ENCODE measurements at regions not wholly inside any gene's neighbourhood (a gene's known extent, or its start where the extent isn't known, plus 50 kb on each side); places are given as distances from the start of the nearest gene placed in this dataset.

- DNase-seq: no peak
Measured at GRCh38 chr5:5042806-5043205, 97.3 kb upstream of the ADAMTS16 start.

GRCh38 chr5:5043346-5043745, 96.8 kb upstream of the ADAMTS16 start:
- DNase-seq: no peak

- DNase-seq: no peak
Measured at GRCh38 chr5:5044247-5044840, 95.8 kb upstream of the ADAMTS16 start.

GRCh38 chr5:5046680-5047502, 93.2 kb upstream of the ADAMTS16 start:
- DNase-seq: no peak

GRCh38 chr5:5050801-5051200, 89.3 kb upstream of the ADAMTS16 start:
- DNase-seq: no peak

GRCh38 chr5:5055712-5056111, 84.4 kb upstream of the ADAMTS16 start:
- no peak for DNase-seq

- no peak for DNase-seq
Measured at GRCh38 chr5:5061836-5062235, 78.3 kb upstream of the ADAMTS16 start.

- peak; percentile 5 for DNase-seq
Measured at GRCh38 chr5:5062525-5063302, 77.4 kb upstream of the ADAMTS16 start.

GRCh38 chr5:5063533-5063953, 76.6 kb upstream of the ADAMTS16 start:
- peak; percentile 18 for DNase-seq

GRCh38 chr5:5065472-5065871, 74.7 kb upstream of the ADAMTS16 start:
- no peak for DNase-seq

- DNase-seq: no peak
Measured at GRCh38 chr5:5066276-5067186, 73.6 kb upstream of the ADAMTS16 start.

- no peak for DNase-seq
Measured at GRCh38 chr5:5069851-5070250, 70.3 kb upstream of the ADAMTS16 start.

- DNase-seq: no peak
Measured at GRCh38 chr5:5071554-5071953, 68.6 kb upstream of the ADAMTS16 start.

- DNase-seq: no peak
Measured at GRCh38 chr5:5077236-5077635, 62.9 kb upstream of the ADAMTS16 start.

- DNase-seq: no peak
Measured at GRCh38 chr5:5078009-5078897, 61.9 kb upstream of the ADAMTS16 start.

GRCh38 chr5:5079876-5080275, 60.3 kb upstream of the ADAMTS16 start:
- DNase-seq: no peak

GRCh38 chr5:5080790-5081189, 59.3 kb upstream of the ADAMTS16 start:
- DNase-seq: no peak

- no peak for DNase-seq
Measured at GRCh38 chr5:5085381-5085780, 54.7 kb upstream of the ADAMTS16 start.

GRCh38 chr5:5089895-5090649, 50.1 kb upstream of the ADAMTS16 start:
- no peak for DNase-seq

Measured in NCI-H82 (cell line).